ENCODE measurements at regions not wholly inside any gene's neighbourhood (a gene's known extent, or its start where the extent isn't known, plus 50 kb on each side); places are given as distances from the start of the nearest gene placed in this dataset.

- no peaks in the 10 kb centered on the region for H3K9me3 ChIP-seq (ENCODE audit: low read length)
- no peak overlapping the region for H3K4me2 ChIP-seq (ENCODE audit: low read length)
- no peak for TF ChIP-seq EZH2 (IDR thresholded peaks at IDR 0.05; ENCODE audit: borderline replicate concordance, low read length)
- TF ChIP-seq CTCF (IDR thresholded peaks at IDR 0.05; ENCODE audit: low read length), result no peak
- H3K79me2 ChIP-seq (ENCODE audit: insufficient read depth, low read length), result no peaks in the 10 kb centered on the region
- no peaks in the 10 kb centered on the region for H3K36me3 ChIP-seq (ENCODE audit: insufficient read depth, low read length)
- H2AFZ ChIP-seq (ENCODE audit: low read length), result no peak overlapping the region
- H3K27ac ChIP-seq (ENCODE audit: low read depth, low read length, poor library complexity, severe bottlenecking), result no peak overlapping the region
- H3F3A ChIP-seq (ENCODE audit: insufficient read depth, low read length), result no peaks in the 10 kb centered on the region
- no peak overlapping the region for H3K4me3 ChIP-seq (ENCODE audit: low read depth, low read length, poor library complexity, severe bottlenecking)
- H3K4me1 ChIP-seq (ENCODE audit: insufficient read depth, low read length, severe bottlenecking), result no peaks in the 10 kb centered on the region
- H3K9ac ChIP-seq (ENCODE audit: low read length), result no peak overlapping the region
- H3K9me2 ChIP-seq (ENCODE audit: low read depth, low read length), result no peaks in the 10 kb centered on the region
- H4K20me1 ChIP-seq (ENCODE audit: insufficient read depth, low read length), result no peaks in the 10 kb centered on the region
- no peaks in the 10 kb centered on the region for H3K27me3 ChIP-seq (ENCODE audit: insufficient read depth, low read length)
Observed at GRCh38 chr12:127861406-127861805, 405.6 kb upstream of the TMEM132C start.

- no peaks in the 10 kb centered on the region for H3K27me3 ChIP-seq (ENCODE audit: insufficient read depth, low read length)
- H3K9me3 ChIP-seq (ENCODE audit: low read length), result no peaks in the 10 kb centered on the region
- H3K27ac ChIP-seq (ENCODE audit: low read depth, low read length, poor library complexity, severe bottlenecking), result no peak overlapping the region
- no peaks in the 10 kb centered on the region for H4K20me1 ChIP-seq (ENCODE audit: insufficient read depth, low read length)
- no peak overlapping the region for H2AFZ ChIP-seq (ENCODE audit: low read length)
- no peaks in the 10 kb centered on the region for H3K79me2 ChIP-seq (ENCODE audit: insufficient read depth, low read length)
- H3K4me2 ChIP-seq (ENCODE audit: low read length), result no peak overlapping the region
- no peaks in the 10 kb centered on the region for H3K9me2 ChIP-seq (ENCODE audit: low read depth, low read length)
- H3F3A ChIP-seq (ENCODE audit: insufficient read depth, low read length), result no peaks in the 10 kb centered on the region
- no peak overlapping the region for H3K9ac ChIP-seq (ENCODE audit: low read length)
- no peaks in the 10 kb centered on the region for H3K36me3 ChIP-seq (ENCODE audit: insufficient read depth, low read length)
- TF ChIP-seq CTCF (IDR thresholded peaks at IDR 0.05; ENCODE audit: low read length), result no peak
- TF ChIP-seq EZH2 (IDR thresholded peaks at IDR 0.05; ENCODE audit: borderline replicate concordance, low read length), result no peak
- no peak overlapping the region for H3K4me3 ChIP-seq (ENCODE audit: low read depth, low read length, poor library complexity, severe bottlenecking)
- no peaks in the 10 kb centered on the region for H3K4me1 ChIP-seq (ENCODE audit: insufficient read depth, low read length, severe bottlenecking)
Observed at GRCh38 chr12:127873306-127873705, 393.7 kb upstream of the TMEM132C start.

GRCh38 chr12:127881371-127882140 is 385.4 kb upstream of the TMEM132C start:
- Histone ChIP-seq H3K79me2 (ENCODE audit: insufficient read depth, low read length) (no peaks in the 10 kb centered on the region), H3K4me2 (ENCODE audit: low read length) (no peak overlapping the region), H3K36me3 (ENCODE audit: insufficient read depth, low read length) (no peaks in the 10 kb centered on the region), H3K9me2 (ENCODE audit: low read depth, low read length) (no peaks in the 10 kb centered on the region), H3K27ac (ENCODE audit: low read depth, low read length, poor library complexity, severe bottlenecking) (no peak overlapping the region), H3K9me3 (ENCODE audit: low read length) (no peaks in the 10 kb centered on the region), H4K20me1 (ENCODE audit: insufficient read depth, low read length) (no peaks in the 10 kb centered on the region), H3F3A (ENCODE audit: insufficient read depth, low read length) (no peaks in the 10 kb centered on the region), H2AFZ (ENCODE audit: low read length) (no peak overlapping the region), H3K27me3 (ENCODE audit: insufficient read depth, low read length) (no peaks in the 10 kb centered on the region), H3K4me3 (ENCODE audit: low read depth, low read length, poor library complexity, severe bottlenecking) (no peak overlapping the region), H3K4me1 (ENCODE audit: insufficient read depth, low read length, severe bottlenecking) (no peaks in the 10 kb centered on the region), H3K9ac (ENCODE audit: low read length) (no peak overlapping the region)
- TF ChIP-seq EZH2 (IDR thresholded peaks at IDR 0.05; ENCODE audit: borderline replicate concordance, low read length) (no peak), CTCF (IDR thresholded peaks at IDR 0.05; ENCODE audit: low read length) (no peak)
